Ammon's horn (tissue), 1 donor: ENCODE measurements at regions not wholly inside any gene's neighbourhood (a gene's known extent, or its start where the extent isn't known, plus 50 kb on each side); places are given as distances from the start of the nearest gene placed in this dataset.

Experiments
- DNase-seq: peaks from one replicate; pipeline ENCODE4 v3.0.0-alpha.2; 2016; ENCODE audit warnings: low spot score

DNA sequence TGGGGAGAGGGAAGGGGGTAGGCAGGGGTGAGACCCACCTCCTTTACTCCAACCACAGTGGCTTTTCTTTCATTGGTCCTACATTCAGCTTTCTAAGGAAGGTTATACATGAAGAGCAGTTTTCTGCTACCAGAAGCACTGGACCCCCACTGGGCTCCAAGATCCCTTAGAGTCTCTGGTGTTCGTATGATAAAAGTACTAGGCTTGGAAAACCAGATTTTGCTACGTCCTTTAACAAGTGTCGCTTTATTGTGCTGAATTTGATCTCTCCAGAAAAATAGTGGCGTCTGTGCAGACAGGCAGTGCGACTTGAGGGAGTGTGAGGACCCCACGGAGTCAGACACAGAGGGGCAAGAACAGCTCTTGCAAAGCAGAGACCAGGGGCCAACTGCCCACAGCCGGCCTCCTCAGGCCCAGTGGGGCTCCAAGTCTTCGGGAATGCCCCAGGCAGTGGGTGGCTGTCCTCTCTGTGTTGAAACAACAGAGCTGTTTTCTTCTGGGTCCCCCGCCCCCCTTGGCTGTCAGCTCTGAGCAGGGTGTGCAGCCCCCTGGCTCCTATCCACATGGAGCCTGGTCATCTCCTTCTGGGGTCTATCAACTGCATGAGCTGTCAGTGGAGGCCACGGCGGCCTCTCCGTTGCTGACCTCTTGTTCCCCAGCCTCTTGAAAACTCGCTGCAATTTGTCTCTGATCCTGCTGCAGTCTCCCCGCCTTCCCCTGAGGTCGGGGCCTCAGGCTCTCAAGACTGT, 333.2 kb downstream of the RPS24 start:
- DNase-seq = no peak

DNA sequence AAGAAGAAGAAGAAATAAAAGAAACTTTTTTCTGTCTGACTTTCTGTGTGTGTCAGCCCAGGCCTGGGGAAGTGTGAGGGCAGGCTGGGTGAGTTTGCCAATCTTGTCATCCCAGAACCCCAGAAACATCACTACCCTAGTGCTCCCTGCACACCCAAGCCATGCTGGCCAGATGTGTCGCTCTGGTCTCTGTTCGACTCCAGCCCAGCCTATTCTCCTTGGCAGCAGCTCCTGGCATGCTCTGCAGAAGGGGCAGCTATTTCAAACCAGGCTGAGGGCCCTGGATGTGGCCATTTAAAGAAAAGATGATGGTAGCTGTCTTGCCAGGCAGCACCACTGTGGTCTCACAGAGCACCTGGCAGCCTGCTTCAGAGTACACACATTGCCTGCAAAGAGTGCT, 334.1 kb downstream of the RPS24 start:
- DNase-seq = no peak

DNA sequence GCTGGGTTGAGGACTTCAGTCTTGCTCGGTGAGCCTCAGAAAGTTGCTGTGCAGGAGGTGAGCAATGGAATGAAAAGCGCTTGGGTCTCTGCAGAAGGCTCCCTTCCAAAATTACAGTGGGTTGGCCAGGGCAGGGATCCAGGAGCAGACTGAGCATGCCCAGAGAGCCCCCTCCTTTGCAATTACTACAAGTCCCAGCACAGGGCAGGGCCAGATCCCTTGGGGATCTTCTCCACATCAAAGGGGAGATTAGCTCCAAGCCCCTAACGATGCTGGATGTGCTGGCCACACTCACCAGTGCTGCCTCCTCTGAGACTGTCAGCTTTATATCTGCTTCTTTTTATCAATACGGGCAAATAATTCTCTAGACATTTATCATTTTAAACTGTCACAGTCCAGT, 337.5 kb downstream of the RPS24 start:
- no peak for DNase-seq

DNA sequence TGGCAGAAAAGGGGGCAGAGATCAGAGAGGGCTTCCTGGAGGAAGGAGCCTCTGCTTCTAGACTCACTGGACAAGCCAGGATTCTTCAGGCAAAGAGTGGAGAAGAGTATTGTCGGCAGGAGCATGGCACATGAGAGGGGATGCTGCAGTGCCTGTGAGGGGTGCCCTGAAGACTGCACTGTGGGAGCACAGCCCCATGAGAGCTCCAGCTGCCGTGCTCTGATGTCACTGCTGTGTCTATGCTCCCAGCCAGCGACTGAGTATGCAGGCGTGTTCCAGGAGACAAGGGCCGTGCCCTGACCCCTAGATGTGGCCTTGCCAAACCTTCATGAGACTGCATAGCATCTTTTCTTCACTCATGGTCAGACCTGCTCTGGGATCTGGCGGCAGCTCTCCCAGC, 339.1 kb downstream of the RPS24 start:
- DNase-seq = no peak

DNA sequence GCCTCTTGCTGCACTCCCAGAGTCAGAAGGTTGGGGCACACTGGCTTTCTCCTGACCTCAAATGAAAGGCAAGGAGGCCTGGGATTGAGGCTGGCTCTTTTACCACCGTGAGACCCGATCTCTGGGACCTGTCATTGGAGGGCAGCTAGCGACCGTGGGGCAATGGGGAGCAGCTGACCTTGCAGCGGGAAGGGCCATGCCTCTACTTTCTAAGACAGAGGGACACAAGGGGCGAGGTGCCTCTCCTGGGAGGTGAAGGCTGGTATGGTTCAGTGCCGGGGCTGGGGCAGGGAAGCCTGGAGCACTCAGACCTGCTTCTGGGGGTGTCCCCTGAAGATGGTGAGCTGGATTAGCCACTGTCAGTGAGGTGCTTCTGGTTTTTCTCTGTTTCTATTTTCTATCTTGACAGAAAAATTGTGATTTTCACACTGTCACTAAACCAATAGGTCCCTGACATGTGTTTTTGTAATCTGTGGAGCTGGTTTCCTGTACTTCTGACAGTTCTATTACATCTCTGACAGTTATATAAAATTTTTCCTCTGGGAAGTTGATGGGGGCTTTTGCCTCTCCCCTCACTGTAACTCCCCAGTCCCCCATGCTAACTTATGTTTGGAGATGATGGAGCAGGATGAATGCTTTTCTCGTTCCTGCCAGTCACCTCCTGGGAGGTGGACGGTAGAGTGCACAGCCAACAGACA, 340.8 kb downstream of the RPS24 start:
- no peak for DNase-seq

DNA sequence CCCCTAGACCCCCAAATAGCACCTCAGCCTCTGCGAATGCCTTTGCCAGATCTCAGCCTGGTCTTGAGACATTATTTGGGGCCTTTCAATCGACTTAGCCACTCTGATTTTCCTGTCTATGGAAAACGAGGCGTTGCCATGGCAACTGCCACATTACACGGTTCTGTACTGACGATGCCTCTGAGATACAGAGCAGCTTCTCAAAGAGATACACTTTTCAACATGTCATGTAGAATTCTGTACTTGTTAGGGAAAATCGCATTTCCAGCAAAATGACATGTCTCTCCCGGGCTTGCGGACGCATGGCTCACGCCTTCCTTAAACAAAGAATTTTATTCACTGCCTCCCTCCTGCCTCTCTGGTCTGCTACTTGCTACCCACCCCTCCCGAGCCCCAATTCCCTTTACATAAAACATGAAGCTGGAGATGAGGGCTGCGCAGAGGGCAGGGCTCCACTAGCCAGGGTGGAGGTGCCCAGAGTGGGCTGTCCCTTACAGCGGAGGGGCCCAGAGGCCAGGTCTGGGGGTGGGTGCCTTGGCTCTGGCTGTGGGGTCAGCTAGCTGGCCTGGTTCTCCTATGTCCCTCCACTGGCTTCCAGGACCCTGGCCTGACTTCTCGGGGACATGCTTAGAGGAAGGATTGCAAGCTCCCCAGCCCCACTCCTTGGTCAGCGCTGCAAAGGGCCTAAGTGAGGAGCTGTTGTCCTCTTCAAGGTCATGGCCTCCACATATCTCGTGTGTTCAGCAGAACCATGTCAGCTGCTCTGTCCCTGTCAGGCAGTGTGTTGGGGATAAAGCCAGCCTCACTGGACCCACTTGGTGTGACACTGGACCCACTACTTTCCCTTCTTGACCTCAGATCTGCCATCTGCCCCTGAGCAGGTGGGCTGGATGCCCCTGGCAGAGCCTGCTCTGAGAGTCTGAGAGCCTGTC, 342.5 kb downstream of the RPS24 start:
- peak; percentile 83 for DNase-seq

DNA sequence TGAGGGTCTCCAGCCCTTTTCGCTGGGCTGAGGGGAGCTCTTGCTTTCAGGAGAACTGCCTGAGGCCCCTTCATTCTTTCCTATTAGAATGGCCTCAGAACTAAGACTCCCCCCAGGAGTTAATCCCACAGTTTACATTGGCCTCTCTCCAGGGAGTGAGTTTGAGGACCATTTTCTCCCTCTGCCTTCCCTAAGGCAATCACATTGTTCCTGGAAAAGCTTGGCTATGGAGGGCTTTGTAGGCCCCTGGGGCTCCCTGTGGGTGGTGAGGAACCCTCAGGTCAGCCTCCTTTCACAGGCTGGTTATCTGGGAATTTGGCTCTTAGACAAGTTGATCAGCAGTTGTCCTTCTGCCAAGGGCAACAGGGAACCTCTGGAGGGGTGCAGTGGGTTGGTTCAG, 343.7 kb downstream of the RPS24 start:
- DNase-seq = no peak

DNA sequence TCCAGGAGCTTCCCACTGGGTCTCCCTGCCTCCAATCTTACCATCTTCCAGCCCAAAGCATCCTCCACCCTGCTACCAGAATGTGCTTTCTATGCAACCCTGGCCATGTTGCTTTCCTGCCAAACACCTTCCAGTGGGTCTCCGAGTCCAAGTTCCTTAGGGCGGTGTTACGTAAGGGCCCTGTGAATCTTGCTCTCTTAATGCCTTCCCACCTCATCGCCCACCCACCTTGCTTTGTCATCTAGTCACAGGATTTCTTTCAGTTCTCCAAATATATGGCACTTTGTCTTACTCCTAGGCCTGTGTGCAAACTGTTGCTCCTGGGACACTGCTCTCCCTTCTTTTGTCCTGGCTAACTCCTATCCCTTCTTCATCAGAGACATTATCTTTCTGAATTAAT, 344.5 kb downstream of the RPS24 start:
- no peak for DNase-seq

DNA sequence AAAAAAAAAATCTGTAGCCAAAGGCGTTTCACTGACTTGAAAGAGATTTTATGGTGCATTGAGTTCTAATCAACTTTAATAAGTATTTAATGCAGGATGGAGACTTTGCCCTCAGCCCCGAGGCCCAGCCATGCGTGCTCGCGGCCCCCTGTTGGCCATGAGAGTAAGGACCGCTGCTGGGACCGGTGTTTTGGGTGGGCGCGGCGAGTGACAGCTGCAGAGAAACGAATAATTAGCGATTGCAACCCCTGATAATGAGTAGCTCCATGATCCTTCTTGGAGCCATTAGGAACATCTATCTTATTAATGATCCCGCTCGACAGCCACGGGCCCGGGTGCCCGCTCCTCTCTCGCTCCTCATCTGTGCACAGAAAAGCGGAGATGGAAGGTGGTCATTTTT, 347.4 kb downstream of the RPS24 start:
- DNase-seq = no peak

DNA sequence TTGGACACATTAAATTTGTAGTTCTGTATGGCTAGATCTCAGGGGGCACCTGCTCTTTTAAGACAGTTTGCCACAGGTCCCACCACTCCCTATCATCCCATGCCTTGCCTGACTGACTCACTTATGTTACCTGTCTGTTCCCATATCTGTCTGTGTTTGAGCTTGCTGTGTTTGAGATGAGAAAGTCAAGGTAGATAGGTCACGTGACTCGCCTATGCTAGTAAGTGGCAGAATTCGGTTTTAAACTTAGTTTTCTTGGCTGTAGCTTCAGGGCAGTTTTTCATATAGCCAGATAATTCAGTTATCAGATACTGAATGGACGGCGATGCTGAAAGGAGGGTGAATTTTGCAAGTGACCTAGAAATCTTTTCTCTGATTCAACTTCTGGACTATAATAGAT, 348.4 kb downstream of the RPS24 start:
- DNase-seq = no peak

DNA sequence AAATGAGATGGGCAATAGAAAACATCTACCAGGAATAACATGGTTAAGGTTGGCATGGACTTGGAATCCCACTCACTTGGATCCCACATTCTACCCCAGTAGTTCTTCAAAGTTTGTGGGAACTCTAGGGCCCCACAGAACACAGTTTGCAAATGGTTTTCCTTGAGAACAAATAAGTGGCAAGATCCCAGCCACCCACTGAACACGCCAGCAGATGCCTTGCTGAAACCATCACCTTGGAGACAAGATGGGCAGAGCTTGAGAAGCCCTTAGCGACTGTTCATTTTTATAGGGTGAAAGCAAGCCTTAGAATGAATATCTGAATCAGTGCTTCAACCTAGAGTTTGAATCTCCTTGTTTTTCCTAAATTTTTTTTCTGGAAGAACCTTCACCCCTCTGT, 349.1 kb downstream of the RPS24 start:
- peak; percentile 75 for DNase-seq

DNA sequence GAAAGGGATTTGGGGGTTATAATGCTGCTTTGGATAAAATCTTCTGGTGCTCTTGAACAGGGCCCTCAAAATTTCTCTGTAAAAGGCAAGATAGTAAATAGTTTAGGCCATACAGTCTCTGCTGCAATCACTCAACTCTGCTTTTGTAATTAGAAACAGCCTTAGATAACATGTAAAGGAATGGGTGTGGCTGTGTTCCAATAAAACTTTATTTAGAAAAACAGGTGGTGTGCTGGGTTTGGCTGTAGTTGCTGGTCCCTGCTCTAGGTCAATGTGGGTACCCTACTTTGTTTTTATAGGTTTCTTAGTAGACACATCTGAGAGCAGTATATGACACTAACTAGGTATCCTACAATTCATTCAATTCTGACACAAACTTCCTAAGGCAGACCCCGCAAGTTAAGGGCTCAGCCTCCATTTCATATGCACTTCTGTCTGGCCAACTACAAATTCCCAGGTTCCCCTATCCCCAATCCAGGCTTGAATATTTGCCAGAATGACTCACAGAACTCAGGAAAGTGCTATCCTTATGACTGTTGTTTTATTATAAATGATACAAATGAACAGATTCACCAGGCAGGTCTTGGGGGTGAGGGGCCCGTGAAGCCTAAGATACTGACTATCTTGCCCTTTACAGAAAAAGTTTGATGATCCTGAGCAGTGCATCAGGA, 349.9 kb downstream of the RPS24 start:
- DNase-seq = no peak

DNA sequence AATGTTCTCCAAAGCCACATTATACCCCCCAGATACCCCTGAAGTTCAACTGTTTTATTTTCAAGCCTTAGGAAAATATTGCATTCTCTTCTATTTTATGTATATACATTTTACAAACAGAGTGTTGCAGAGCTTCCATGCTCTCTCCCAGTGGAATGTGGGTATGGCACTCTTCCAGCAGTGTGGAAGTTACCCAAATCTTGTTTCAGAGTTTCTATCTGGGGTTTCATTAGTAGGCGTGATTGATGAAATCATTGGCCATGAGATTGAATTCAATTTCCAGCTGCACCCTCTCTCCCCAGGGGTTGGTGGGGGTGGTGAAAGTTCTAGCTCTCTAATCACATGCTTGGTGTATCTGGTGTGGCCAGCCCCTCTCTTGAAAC, 350.4 kb downstream of the RPS24 start:
- DNase-seq = no peak

DNA sequence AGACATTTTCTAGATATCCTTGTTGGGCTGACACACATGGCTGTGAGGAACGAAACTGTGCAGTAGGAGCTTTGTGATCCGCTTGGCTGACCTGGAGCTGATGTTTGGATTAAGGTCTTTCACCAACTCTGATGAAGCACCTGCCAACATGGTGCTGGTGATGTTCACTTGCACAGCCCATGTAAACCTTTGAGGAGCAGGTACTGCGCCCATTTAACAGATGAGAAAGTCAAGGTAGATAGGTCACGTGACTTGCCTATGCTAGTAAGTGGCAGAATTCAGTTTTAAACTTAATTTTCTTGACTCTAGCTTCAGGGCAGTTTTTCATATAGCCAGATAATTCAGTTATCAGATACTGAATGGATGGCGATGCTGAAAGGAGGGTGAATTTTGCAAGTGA, 351.9 kb downstream of the RPS24 start:
- DNase-seq = no peak

DNA sequence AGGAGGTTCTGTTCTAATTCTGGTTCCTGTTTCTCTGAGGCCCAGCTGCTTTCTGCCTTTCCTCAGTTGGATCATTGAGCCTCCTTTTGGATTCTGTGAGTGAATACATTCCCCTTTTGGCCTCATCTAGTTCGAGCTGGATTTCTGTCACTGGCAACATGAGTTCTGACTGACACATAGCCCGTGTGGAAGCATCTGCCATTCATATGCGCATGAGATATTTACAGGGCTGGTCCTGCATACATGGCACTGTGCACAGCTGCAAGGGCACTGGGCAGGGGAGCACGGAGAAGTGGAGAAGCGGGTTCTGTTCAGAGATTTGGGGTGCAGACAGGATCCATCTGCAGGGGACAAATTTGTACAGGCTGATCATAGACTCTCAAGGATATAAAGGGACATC, 352.8 kb downstream of the RPS24 start:
- no peak for DNase-seq

DNA sequence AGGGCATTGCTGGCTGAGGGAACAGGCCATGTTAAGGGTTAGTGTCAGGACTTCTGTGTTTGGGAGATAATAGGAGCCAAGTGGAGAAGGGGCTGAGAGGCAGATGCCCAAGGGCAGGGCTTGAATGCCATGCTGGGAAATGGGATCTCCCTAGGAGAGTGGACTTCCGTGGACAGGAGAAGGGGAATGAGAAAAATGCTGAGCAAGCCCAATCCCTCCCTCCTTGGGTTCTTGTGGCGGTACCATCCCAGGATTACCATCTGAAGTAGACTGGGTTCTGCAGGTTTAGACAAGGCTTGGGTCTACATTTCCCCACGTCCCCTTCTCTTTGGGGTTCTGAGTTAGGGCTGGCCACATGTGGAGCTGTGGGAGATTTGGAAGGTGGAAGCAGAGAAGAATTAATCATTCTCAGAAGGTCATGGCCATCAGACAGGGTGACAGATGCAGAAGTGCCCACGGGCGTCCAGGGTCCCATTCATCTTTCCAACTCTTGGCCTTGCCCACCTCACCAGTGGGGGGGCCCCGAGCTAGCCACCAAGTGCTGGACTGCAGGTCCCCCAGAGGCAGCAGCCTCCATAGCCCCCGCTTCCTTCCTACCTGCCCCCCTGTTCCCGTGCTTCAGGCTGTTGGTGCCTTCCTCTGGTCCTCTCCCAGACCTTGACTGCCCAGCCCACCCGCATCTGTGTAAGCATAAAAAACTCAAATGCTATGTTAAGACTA, 354.8 kb downstream of the RPS24 start:
- no peak for DNase-seq

DNA sequence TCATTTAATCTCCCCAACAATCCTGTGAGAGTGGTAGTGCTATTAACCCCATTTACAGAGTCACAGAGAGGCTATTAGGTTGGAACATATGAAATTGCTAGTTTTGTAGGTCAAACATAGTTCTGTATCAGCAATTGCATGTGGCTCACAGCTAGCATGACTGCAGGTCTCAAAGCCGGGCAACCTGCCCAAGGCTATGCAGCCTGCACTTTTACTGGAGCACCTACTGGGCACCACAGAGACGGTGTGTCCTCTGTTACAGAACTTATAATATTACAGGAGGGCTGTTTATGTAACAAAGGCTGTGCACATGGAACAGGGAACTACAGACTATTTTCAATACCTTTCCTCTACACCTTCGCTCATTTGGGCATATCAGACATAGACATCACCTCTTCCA, 355.8 kb downstream of the RPS24 start:
- no peak for DNase-seq

DNA sequence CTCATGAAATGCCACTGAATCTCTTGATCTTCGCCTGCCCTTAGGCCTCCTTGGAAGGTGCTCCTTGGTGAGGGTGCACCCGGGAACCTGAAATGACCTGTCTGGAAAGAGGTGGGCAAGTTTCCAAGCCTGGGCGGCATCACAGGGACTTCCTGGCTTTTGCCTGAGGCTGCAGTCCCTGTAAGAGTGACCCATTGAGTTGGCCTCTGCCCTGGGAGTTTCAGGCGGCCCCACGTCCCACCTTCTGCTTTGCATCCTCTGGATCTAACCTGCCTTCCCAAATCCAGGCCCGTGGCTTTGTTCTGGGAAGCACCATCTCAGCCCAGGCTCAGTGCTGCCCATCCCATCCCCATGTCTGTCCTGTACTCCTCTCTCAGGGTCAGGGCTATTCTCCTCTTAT, 356.4 kb downstream of the RPS24 start:
- no peak for DNase-seq

DNA sequence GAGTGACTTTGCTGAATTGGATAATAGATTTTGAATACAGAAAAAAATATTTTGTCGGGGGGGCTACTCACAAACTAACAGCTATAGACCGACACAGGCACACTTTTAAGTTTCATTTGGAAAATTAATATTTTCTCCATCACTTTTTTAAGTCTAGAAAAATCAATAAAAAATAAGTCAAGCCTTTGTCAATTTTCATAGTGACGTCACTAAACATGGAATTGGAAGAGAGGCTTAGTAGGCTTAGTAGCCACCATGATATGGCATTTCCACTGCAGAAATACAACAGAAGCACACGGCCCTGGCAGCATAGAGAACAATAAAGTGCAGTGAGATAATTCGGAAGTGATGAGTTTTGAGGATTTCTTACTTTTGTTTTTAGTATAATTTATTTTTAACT, 357.2 kb downstream of the RPS24 start:
- no peak for DNase-seq

DNA sequence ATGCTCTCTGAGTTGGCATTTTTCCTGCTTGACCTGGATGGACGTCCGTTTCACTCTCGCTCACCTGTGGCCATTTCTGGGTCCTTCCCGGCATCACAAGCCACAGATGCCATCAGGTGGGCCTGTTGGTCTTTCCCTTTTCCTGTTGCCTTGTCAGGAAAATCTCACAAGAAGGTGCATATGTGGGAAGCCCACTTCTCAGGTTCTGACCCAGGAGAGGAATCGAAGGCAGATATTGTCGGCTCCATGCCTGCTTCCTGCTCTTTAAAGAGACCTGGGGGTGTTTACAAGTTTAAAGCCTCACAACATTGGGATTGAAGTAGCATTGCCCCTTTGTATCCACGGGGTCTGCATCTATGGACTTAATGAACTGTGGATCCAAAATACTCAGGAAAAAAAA, 357.9 kb downstream of the RPS24 start:
- no peak for DNase-seq

DNA sequence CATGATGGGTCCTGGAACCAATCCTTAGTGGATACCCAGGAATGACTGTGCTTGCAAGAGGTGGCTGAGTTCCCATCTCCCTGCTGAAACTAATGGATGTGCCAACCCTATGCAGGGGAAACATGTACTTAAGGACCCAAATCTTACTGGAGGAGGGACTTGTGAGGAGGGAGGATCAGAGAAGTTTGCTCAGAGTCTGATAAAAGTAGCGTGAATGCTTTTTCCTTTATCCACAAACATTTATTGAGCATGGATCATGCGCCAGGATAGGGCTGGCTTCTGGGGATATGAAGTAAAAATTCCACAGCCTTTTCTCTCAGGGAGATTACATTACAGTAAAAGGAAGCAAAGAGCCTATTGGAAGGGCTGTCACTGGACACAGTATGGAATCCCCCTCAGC, 358.5 kb downstream of the RPS24 start:
- DNase-seq = no peak

DNA sequence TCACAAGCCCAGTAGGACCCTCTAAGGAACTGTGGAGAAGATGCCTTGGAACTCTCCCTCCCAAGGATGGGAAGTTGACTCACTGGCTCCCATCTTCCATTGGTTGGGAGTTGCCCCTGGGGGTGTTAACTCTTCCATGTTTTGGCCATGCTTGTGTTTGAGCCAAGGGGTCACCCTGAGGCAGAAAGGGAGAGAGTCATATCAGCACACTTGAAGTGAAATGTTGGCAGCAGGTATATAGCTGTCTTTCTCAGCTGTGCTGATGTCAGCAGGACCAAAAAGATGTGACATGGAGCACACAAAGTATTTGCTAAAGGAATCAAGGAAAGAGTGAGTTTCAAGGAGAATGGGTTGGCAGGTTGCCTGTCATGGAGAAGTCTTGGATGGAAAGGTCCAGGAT, 359.4 kb downstream of the RPS24 start:
- DNase-seq = no peak
